SK-N-SH treated with all-trans-retinoic acid at 6 μM for 48 hours (cell line): ENCODE measurements at regions not wholly inside any gene's neighbourhood (a gene's known extent, or its start where the extent isn't known, plus 50 kb on each side); places are given as distances from the start of the nearest gene placed in this dataset.

Source experiments
- ATAC-seq: fragments of 200-7000 bp; cut with Tn5 transposase; 3 replicates; pipeline ENCODE4 v1.9.1; 2020; ENCODE audit warnings: mild to moderate bottlenecking, moderate library complexity
- ARNTL ChIP-seq: fragments of 450-650 bp; formaldehyde crosslinking; IDR thresholded peaks from 2 replicates; pipeline ENCODE4 v1.5.0; 2020; ENCODE audit warnings: low read depth, mild to moderate bottlenecking, moderate library complexity, borderline replicate concordance
- BACH2 ChIP-seq: fragments of 250-450 bp; sonication (Bioruptor Pico); IDR thresholded peaks from 2 replicates; pipeline ENCODE4 v1.9.0; 2021; ENCODE audit warnings: mild to moderate bottlenecking, borderline replicate concordance
- CREB5 ChIP-seq: fragments of 250-450 bp; sonication (Bioruptor Pico); IDR thresholded peaks from 2 replicates; pipeline ENCODE4 v1.5.1; 2020; ENCODE audit warnings: low read depth, mild to moderate bottlenecking, moderate library complexity
- CSDC2 ChIP-seq: fragments of 250-450 bp; sonication (Bioruptor Pico); IDR thresholded peaks from 2 replicates; pipeline ENCODE4 v1.5.0; 2020; ENCODE audit warnings: mild to moderate bottlenecking, moderate library complexity
- ESRRG ChIP-seq: fragments of 250-450 bp; sonication (Bioruptor Pico); IDR thresholded peaks from 2 replicates; pipeline ENCODE4 v1.6.1; 2021; ENCODE audit warnings: mild to moderate bottlenecking
- GLIS3 ChIP-seq: fragments of 250-450 bp; sonication (Bioruptor Pico); IDR thresholded peaks from 2 replicates; pipeline ENCODE4 v1.5.0; 2020; ENCODE audit warnings: mild to moderate bottlenecking, moderate library complexity
- ISL1 ChIP-seq: fragments of 250-450 bp; sonication (Bioruptor Pico); IDR thresholded peaks from 2 replicates; pipeline ENCODE4 v2.1.2; 2022; ENCODE audit warnings: mild to moderate bottlenecking, moderate library complexity
- OSR1 ChIP-seq: fragments of 250-450 bp; sonication (Bioruptor Pico); IDR thresholded peaks from 2 replicates; pipeline ENCODE4 v1.8.0; 2022; ENCODE audit warnings: moderate library complexity, mild to moderate bottlenecking, inconsistent platforms
- POU6F1 ChIP-seq: fragments of 250-450 bp; sonication (Bioruptor Pico); IDR thresholded peaks from 2 replicates; pipeline ENCODE4 v1.8.0; 2021; ENCODE audit warnings: low read depth, mild to moderate bottlenecking, moderate library complexity, borderline replicate concordance
- PPARA ChIP-seq: fragments of 250-450 bp; sonication (Bioruptor Pico); IDR thresholded peaks from 2 replicates; pipeline ENCODE4 v1.5.0; 2020; ENCODE audit warnings: mild to moderate bottlenecking, borderline replicate concordance
- RARB ChIP-seq: fragments of 250-450 bp; sonication (Bioruptor Pico); IDR thresholded peaks from 2 replicates; pipeline ENCODE4 v1.8.0; 2021; ENCODE audit warnings: mild to moderate bottlenecking, moderate library complexity
- SNAI2 ChIP-seq: fragments of 250-450 bp; sonication (Bioruptor Pico); IDR thresholded peaks from 2 replicates; pipeline ENCODE4 v1.5.0; 2020; ENCODE audit warnings: mild to moderate bottlenecking, moderate library complexity
- TCF4 ChIP-seq: fragments of 250-450 bp; sonication (Bioruptor Pico); IDR thresholded peaks from 2 replicates; pipeline ENCODE4 v1.8.0; 2021; ENCODE audit warnings: mild to moderate bottlenecking, moderate library complexity, borderline replicate concordance
- TOX ChIP-seq: fragments of 250-450 bp; sonication (Bioruptor Pico); IDR thresholded peaks from 2 replicates; pipeline ENCODE4 v1.8.0; 2021; ENCODE audit warnings: mild to moderate bottlenecking, moderate library complexity, borderline replicate concordance
- ZC3H10 ChIP-seq: fragments of 250-450 bp; sonication (Bioruptor Pico); IDR thresholded peaks from 2 replicates; pipeline ENCODE4 v1.5.1; 2021; ENCODE audit warnings: mild to moderate bottlenecking, moderate library complexity
- ZFP3 ChIP-seq: fragments of 250-450 bp; sonication (Bioruptor Pico); IDR thresholded peaks from 2 replicates; pipeline ENCODE4 v1.5.0; 2020; ENCODE audit warnings: mild to moderate bottlenecking, moderate library complexity
- ZFP30 ChIP-seq: fragments of 450-650 bp; formaldehyde crosslinking; IDR thresholded peaks from 2 replicates; pipeline ENCODE4 v1.5.0; 2022; ENCODE audit warnings: mild to moderate bottlenecking, moderate library complexity
- ZNF565 ChIP-seq: fragments of 450-650 bp; formaldehyde crosslinking; conservative IDR thresholded peaks from 2 replicates; pipeline ENCODE4 v1.5.0; 2020; ENCODE audit warnings: low read depth, mild to moderate bottlenecking, moderate library complexity
- ZNF70 ChIP-seq: fragments of 450-650 bp; formaldehyde crosslinking; IDR thresholded peaks from 2 replicates; pipeline ENCODE4 v1.5.0; 2020; ENCODE audit warnings: mild to moderate bottlenecking, moderate library complexity
- ZNF8 ChIP-seq: fragments of 450-650 bp; formaldehyde crosslinking; IDR thresholded peaks from 2 replicates; pipeline ENCODE4 v1.5.0; 2020; ENCODE audit warnings: mild to moderate bottlenecking, moderate library complexity
- TF ChIP-seq, protein P1 (sequence below): fragments of 250-450 bp; sonication (Bioruptor Pico); IDR thresholded peaks from 2 replicates; pipeline ENCODE4 v1.5.0; 2020; ENCODE audit warnings: mild to moderate bottlenecking, moderate library complexity
- TF ChIP-seq, protein P2 (sequence below): fragments of 250-450 bp; sonication (Bioruptor Pico); IDR thresholded peaks from 2 replicates; pipeline ENCODE4 v1.8.0; 2020; ENCODE audit warnings: mild to moderate bottlenecking, moderate library complexity, borderline replicate concordance
- TF ChIP-seq, protein P3 (sequence below): fragments of 250-450 bp; sonication (Bioruptor Pico); IDR thresholded peaks from 2 replicates; pipeline ENCODE4 v1.5.1; 2021; ENCODE audit warnings: mild to moderate bottlenecking, moderate library complexity

GRCh38 chr4:111652236-111652635, 493.0 kb upstream of the FAM241A start:
- TF ChIP-seq, protein P1, sequence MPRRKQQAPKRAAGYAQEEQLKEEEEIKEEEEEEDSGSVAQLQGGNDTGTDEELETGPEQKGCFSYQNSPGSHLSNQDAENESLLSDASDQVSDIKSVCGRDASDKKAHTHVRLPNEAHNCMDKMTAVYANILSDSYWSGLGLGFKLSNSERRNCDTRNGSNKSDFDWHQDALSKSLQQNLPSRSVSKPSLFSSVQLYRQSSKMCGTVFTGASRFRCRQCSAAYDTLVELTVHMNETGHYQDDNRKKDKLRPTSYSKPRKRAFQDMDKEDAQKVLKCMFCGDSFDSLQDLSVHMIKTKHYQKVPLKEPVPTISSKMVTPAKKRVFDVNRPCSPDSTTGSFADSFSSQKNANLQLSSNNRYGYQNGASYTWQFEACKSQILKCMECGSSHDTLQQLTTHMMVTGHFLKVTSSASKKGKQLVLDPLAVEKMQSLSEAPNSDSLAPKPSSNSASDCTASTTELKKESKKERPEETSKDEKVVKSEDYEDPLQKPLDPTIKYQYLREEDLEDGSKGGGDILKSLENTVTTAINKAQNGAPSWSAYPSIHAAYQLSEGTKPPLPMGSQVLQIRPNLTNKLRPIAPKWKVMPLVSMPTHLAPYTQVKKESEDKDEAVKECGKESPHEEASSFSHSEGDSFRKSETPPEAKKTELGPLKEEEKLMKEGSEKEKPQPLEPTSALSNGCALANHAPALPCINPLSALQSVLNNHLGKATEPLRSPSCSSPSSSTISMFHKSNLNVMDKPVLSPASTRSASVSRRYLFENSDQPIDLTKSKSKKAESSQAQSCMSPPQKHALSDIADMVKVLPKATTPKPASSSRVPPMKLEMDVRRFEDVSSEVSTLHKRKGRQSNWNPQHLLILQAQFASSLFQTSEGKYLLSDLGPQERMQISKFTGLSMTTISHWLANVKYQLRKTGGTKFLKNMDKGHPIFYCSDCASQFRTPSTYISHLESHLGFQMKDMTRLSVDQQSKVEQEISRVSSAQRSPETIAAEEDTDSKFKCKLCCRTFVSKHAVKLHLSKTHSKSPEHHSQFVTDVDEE (CRISPR knock-in tag) = no peak
- TF ChIP-seq BACH2 (no peak), ESRRG (CRISPR knock-in tag) (no peak), TCF4 (CRISPR knock-in tag) (no peak), OSR1 (CRISPR knock-in tag) (no peak), PPARA (CRISPR knock-in tag) (no peak), ISL1 (CRISPR knock-in tag) (no peak), ZFP30 (CRISPR knock-in tag) (no peak), TOX (no peak), RARB (no peak), ZNF565 (CRISPR knock-in tag) (no peak), POU6F1 (CRISPR knock-in tag) (no peak), GLIS3 (CRISPR knock-in tag) (no peak), ZFP3 (CRISPR knock-in tag) (no peak), ZNF8 (CRISPR knock-in tag) (no peak), ARNTL (CRISPR knock-in tag) (no peak)
- no peak for ATAC-seq

DNA sequence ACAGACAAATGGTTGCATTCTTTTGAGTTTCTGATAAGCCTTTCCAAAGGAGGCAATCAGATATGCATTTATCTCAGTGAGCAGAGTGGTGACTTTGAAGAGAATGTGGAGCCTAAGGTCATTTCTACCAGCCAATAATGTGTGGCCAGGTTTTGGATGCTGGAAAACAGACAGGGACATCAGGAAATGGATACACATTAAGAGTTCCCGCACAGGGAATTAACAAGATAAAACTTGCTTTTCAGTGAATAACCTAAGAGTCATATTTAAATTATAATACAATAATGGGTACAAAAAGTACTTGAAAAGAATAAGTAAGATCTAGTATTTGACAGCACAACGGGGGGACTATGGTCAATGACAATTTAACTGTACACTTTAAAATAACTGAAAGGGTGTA, 492.3 kb upstream of the FAM241A start:
- no peak for ATAC-seq
- TF ChIP-seq ZFP30 (CRISPR knock-in tag) (no peak), CREB5 (CRISPR knock-in tag) (no peak), ZC3H10 (CRISPR knock-in tag) (no peak)

- no peak for ATAC-seq
- TF ChIP-seq ZNF70 (CRISPR knock-in tag) (no peak), ZC3H10 (CRISPR knock-in tag) (no peak), POU6F1 (CRISPR knock-in tag) (no peak), RARB (no peak), ZFP30 (CRISPR knock-in tag) (no peak), ZFP3 (CRISPR knock-in tag) (no peak), PPARA (CRISPR knock-in tag) (no peak), CSDC2 (no peak), GLIS3 (CRISPR knock-in tag) (no peak), ESRRG (CRISPR knock-in tag) (no peak), BACH2 (no peak), TOX (no peak), TCF4 (CRISPR knock-in tag) (no peak), OSR1 (CRISPR knock-in tag) (no peak), SNAI2 (no peak), ISL1 (CRISPR knock-in tag) (no peak), ZNF8 (CRISPR knock-in tag) (no peak)
- TF ChIP-seq, protein P2, sequence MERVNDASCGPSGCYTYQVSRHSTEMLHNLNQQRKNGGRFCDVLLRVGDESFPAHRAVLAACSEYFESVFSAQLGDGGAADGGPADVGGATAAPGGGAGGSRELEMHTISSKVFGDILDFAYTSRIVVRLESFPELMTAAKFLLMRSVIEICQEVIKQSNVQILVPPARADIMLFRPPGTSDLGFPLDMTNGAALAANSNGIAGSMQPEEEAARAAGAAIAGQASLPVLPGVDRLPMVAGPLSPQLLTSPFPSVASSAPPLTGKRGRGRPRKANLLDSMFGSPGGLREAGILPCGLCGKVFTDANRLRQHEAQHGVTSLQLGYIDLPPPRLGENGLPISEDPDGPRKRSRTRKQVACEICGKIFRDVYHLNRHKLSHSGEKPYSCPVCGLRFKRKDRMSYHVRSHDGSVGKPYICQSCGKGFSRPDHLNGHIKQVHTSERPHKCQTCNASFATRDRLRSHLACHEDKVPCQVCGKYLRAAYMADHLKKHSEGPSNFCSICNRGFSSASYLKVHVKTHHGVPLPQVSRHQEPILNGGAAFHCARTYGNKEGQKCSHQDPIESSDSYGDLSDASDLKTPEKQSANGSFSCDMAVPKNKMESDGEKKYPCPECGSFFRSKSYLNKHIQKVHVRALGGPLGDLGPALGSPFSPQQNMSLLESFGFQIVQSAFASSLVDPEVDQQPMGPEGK (CRISPR knock-in tag) = no peak
- TF ChIP-seq, protein P3, sequence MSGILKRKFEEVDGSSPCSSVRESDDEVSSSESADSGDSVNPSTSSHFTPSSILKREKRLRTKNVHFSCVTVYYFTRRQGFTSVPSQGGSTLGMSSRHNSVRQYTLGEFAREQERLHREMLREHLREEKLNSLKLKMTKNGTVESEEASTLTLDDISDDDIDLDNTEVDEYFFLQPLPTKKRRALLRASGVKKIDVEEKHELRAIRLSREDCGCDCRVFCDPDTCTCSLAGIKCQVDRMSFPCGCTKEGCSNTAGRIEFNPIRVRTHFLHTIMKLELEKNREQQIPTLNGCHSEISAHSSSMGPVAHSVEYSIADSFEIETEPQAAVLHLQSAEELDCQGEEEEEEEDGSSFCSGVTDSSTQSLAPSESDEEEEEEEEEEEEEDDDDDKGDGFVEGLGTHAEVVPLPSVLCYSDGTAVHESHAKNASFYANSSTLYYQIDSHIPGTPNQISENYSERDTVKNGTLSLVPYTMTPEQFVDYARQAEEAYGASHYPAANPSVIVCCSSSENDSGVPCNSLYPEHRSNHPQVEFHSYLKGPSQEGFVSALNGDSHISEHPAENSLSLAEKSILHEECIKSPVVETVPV (CRISPR knock-in tag) = no peak
These were observed 482.8 kb upstream of the FAM241A start for GRCh38 chr4:111662496-111662895.
